Naive B cell (primary cell): ENCODE measurements at regions not wholly inside any gene's neighbourhood (a gene's known extent, or its start where the extent isn't known, plus 50 kb on each side); places are given as distances from the start of the nearest gene placed in this dataset.

Experiments
- ATAC-seq, 2 donors: fragments of 150-1000 bp; cut with Tn5 transposase; 2 replicates each; pipeline ENCODE4 v1.10.0; 2021; ENCODE audit warnings: low read depth in 2 of 2, mild to moderate bottlenecking in 2 of 2, moderate library complexity in 2 of 2
- DNase-seq: peaks from one replicate; pipeline ENCODE4 v3.0.0; 2022
- H3K27ac Mint-ChIP-seq, 6 donors: one replicate each; pipeline ENCODE4 v1.8.0; 2020 to 2022; ENCODE audit warnings: mild to moderate bottlenecking in 6 of 6, mixed read lengths in 6 of 6, moderate library complexity in 5 of 6, inconsistent platforms in 2 of 6
- H3K27me3 Mint-ChIP-seq, 3 donors: one replicate each; pipeline ENCODE4 v1.8.0; 2021 to 2022; ENCODE audit warnings: mixed read lengths in 3 of 3, mild to moderate bottlenecking in 1 of 3
- H3K36me3 Mint-ChIP-seq, 2 donors: one replicate each; pipeline ENCODE4 v1.8.0; 2020 to 2022; ENCODE audit warnings: mixed read lengths in 2 of 2, inconsistent platforms in 1 of 2, mild to moderate bottlenecking in 1 of 2
- H3K4me1 Mint-ChIP-seq, 3 donors: one replicate each; pipeline ENCODE4 v1.8.0; 2020 to 2022; ENCODE audit warnings: mixed read lengths in 3 of 3, inconsistent platforms in 1 of 3, mild to moderate bottlenecking in 1 of 3, moderate library complexity in 1 of 3
- H3K4me3 Mint-ChIP-seq, 8 donors: one replicate each; pipeline ENCODE4 v1.8.0; 2020 to 2022; ENCODE audit warnings: mild to moderate bottlenecking in 8 of 8, mixed read lengths in 8 of 8, moderate library complexity in 8 of 8, inconsistent platforms in 2 of 8
- H3K9me3 Mint-ChIP-seq, 7 donors: one replicate each; pipeline ENCODE4 v1.8.0; 2020 to 2022; ENCODE audit warnings: mixed read lengths in 7 of 7, mild to moderate bottlenecking in 5 of 7, inconsistent platforms in 2 of 7, moderate library complexity in 1 of 7

DNA sequence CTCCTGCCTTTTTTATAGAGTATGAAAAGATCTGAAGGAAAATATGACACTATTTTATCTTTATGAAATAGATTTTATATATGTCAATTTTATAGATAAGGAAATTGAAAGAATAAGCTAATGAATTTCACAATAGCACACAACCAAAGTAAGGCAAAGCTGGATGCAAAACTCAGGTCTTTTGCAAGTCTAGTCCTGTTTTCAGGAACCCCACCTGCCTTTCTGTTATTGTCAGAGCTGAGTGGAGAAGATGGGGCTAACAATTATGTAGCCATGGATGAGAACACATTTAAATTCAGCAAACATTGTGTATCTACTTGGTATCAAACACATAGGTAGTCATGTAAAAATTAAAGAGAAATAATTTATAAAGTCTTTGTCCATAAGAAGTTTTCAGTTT lies 161.5 kb upstream of the ZEB2 start:
- H3K4me1 Mint-ChIP-seq, result peaks cover 28 to 42% (median 35%) of the 10 kb centered on the region in 3 donors
- H3K36me3 Mint-ChIP-seq, result no peaks in the 10 kb centered on the region
- ATAC-seq (no peak), DNase-seq (no peak)
- peak overlapping the region in 2 of 6 donors; percentile 24 to 58 for H3K27ac Mint-ChIP-seq
- H3K4me3 Mint-ChIP-seq, result no peak overlapping the region
- no peaks in the 10 kb centered on the region for H3K9me3 Mint-ChIP-seq
- no peaks in the 10 kb centered on the region for H3K27me3 Mint-ChIP-seq

DNA sequence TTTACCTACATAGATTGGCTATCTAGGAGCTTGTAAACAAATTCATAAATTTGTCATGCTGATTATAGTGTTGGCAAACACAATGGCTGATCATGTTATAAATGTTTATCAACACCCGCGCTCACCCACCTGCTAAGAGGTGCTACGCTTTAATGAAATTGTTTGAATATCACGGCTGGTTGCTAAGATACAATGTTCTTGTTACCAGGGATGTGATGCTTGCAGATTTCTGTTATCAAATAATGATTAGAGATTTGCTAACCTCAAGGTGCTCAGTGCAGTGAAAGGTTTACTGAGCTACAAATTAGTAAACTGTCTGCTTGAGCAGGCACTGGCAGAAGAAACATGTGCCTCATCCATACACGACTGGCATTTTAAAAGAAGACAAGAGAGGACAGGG lies 160.0 kb upstream of the ZEB2 start:
- H3K4me3 Mint-ChIP-seq, result no peak overlapping the region
- H3K27ac Mint-ChIP-seq, result peak overlapping the region in 5 of 6 donors; percentile 33 to 81 (median 55)
- no peaks in the 10 kb centered on the region for H3K27me3 Mint-ChIP-seq
- H3K9me3 Mint-ChIP-seq, result no peaks in the 10 kb centered on the region
- DNase-seq (peak; percentile 35), ATAC-seq (peak; percentile 77 to 83)
- H3K4me1 Mint-ChIP-seq, result peaks cover 24 to 35% (median 35%) of the 10 kb centered on the region in 3 donors
- no peaks in the 10 kb centered on the region for H3K36me3 Mint-ChIP-seq

DNA sequence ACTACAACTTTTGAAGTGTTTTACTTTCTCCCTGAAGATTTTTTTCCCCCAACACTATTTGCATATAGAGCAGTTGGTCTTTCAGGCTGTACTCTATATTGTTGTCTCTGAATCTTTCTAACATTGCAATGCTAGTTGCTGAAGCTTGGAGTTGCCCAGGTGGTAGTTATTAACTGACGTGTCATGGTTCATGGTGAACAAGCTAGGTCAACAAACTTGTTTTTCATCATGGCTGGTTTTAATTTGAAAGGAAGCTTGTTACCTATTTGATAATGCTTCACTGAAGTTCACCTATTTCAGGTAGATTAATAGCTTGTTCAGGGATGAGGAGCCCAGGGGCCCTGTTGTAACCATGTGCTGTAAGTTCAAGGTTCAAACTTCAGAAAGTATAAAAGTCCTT lies 158.8 kb upstream of the ZEB2 start:
- no peak overlapping the region for H3K4me3 Mint-ChIP-seq
- no peaks in the 10 kb centered on the region for H3K36me3 Mint-ChIP-seq
- no peaks in the 10 kb centered on the region for H3K9me3 Mint-ChIP-seq
- DNase-seq (no peak), ATAC-seq (peak; percentile 13 to 37)
- H3K4me1 Mint-ChIP-seq, result peaks cover 21 to 31% (median 29%) of the 10 kb centered on the region in 3 donors
- peak overlapping the region in 5 of 6 donors; percentile 5 to 75 (median 69) for H3K27ac Mint-ChIP-seq
- H3K27me3 Mint-ChIP-seq, result no peaks in the 10 kb centered on the region

DNA sequence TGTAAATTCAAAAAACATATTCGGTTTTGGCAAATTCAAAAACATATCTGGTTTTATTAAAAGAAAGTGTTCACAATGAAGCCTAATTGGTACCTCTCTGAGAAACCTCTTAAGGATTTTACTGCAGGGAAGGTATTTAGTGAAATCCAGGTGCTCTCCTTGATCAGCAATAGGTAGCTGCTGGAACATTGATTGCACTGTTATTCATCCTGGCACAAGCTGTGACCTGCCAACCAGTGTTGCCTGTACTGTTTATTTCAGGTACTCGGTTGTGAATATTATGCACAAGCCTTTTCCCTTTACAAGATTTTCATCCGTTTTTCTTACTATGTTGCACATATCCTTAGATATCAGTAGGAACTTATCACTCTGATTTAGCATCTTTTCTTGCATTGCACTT lies 155.8 kb upstream of the ZEB2 start:
- H3K36me3 Mint-ChIP-seq, result no peaks in the 10 kb centered on the region
- H3K9me3 Mint-ChIP-seq, result no peaks in the 10 kb centered on the region
- no peak overlapping the region for H3K27ac Mint-ChIP-seq
- ATAC-seq (no peak), DNase-seq (no peak)
- H3K27me3 Mint-ChIP-seq, result no peaks in the 10 kb centered on the region
- H3K4me1 Mint-ChIP-seq, result peaks cover 17 to 35% (median 30%) of the 10 kb centered on the region in 3 donors
- H3K4me3 Mint-ChIP-seq, result no peak overlapping the region

DNA sequence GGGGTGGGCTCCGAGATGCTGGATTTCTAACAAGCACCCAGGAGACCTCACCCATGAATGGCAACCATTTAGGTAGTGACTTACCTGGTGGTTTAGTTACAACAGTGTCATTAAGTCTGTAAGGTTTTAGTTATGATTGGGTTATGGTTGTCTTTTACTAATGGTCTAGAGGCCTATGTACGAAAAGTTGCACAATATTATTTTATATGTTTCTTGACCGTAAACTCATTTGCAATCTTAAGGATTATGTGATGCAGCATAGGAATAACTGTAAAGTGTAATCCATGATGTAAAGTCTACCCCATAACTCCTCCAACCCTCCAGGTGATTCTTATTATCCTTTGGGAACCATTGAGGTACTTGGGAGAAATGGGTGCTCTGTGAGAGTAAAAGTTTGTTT lies 155.4 kb upstream of the ZEB2 start:
- Mint-ChIP-seq H3K36me3 (no peaks in the 10 kb centered on the region), H3K27me3 (no peaks in the 10 kb centered on the region), H3K4me1 (peaks cover 19 to 35% (median 31%) of the 10 kb centered on the region in 3 donors), H3K4me3 (no peak overlapping the region), H3K9me3 (no peaks in the 10 kb centered on the region), H3K27ac (no peak overlapping the region)
- no peak for DNase-seq
- ATAC-seq, result no peak

DNA sequence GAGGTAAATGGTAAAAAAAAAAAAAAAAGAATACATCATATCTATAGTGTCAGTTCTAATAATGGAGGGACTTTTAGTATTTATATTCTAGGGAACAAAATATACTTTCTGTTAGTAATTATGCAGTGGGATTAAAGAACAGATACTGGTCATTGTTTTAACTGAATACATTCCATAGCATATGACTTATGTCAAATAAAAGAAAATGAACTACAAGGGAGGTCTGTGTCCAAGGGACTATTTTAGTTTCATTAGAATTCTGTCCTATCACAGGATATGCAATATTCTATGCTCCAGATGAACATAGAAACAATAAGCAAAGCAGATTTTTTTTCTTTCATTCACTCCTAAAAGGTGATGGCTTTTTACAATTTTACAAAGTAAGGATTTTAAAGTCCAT lies 154.2 kb upstream of the ZEB2 start:
- no peak overlapping the region for H3K27ac Mint-ChIP-seq
- ATAC-seq, result no peak
- H3K4me1 Mint-ChIP-seq, result peaks cover 23 to 32% (median 32%) of the 10 kb centered on the region in 3 donors
- no peaks in the 10 kb centered on the region for H3K27me3 Mint-ChIP-seq
- no peak for DNase-seq
- no peak overlapping the region for H3K4me3 Mint-ChIP-seq
- no peaks in the 10 kb centered on the region for H3K36me3 Mint-ChIP-seq
- no peaks in the 10 kb centered on the region for H3K9me3 Mint-ChIP-seq

DNA sequence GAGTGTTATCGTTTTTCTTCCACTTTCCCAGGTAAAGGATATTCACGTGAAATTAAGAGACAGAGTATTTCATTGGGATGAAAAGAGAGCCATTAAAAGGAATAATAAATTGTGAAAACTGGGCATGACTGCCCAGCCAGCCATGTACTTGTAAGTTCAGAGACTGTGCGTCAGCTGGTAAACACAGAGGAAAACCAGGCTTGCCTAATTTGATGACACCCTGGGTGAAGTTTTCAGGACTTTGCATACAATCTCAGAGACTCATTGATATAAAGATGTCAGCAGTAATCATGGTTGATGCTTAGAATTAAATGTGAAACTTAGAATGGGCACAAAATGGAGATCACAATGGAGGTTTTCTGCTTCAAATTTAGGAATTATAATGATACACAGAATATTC lies 153.5 kb upstream of the ZEB2 start:
- ATAC-seq, result no peak
- Mint-ChIP-seq H3K27me3 (no peaks in the 10 kb centered on the region), H3K9me3 (no peaks in the 10 kb centered on the region), H3K4me3 (no peak overlapping the region), H3K36me3 (no peaks in the 10 kb centered on the region), H3K4me1 (peaks cover 17 to 25% (median 25%) of the 10 kb centered on the region in 3 donors), H3K27ac (peak overlapping the region in 1 of 6 donors; percentile 32)
- no peak for DNase-seq

DNA sequence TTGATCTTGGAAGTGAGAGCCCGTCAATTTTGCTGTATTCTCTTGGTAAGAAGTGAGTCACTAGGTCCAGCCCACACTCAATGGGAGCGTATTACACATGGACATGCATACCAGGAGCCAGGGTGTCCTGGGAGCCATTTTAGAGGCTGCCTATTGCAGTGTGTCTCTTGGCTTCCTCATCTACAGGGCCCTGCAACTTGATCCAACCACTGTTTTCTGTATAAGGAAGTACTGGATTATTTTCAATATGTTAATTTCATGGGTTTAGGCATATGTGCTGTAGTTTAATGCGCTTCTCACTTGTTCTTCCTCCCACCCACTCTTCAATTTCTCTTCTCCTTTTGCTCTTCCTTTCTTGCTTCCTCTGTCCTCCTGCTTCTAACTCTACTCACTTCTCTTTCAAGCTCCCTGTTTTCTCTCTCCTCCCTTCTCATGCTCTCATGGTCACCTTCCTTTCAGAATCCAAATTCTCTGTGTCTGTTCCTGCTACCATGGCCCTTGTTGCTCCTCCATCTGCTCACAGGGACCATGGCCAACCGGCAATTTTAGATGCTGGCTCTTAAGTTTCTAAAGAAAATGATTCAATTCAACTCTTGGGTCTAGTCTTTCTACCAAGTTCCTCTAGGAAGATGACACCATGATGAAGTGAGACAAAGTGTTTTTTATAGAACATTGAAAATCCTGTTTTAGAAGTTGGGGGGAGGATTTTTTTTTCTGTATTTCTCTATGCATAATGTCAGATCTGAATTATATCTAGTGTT lies 152.0 kb upstream of the ZEB2 start:
- H3K27me3 Mint-ChIP-seq, result no peaks in the 10 kb centered on the region

DNA sequence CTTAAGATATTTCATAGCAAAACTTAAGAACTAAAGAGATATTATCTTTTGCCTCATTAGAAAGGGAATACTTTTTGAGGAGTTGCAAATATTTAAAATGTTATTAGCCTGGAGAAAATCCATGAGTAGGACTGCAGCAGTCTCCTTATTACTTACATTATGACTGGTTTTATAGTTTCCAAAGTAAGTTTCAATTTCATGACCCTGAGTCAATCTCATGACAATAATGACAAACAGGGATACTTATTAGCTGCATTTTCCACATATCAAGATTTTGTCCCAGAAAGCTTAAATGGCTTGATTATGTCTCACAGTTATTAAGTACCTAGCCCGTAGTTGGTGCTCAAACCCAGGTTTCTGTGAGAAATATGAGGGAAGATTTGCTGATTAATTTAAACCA lies 150.8 kb upstream of the ZEB2 start:
- no peak overlapping the region for H3K27ac Mint-ChIP-seq
- H3K4me3 Mint-ChIP-seq, result no peak overlapping the region
- no peaks in the 10 kb centered on the region for H3K27me3 Mint-ChIP-seq
- ATAC-seq (no peak), DNase-seq (no peak)
- peaks cover 16 to 28% (median 25%) of the 10 kb centered on the region in 3 donors for H3K4me1 Mint-ChIP-seq
- no peaks in the 10 kb centered on the region for H3K9me3 Mint-ChIP-seq
- peaks cover 0 to 5% of the 10 kb centered on the region in 2 donors for H3K36me3 Mint-ChIP-seq

More for the DNA sequence above, 152.0 kb upstream of the ZEB2 start:
- peaks cover 0 to 5% of the 10 kb centered on the region in 2 donors for H3K36me3 Mint-ChIP-seq
- no peaks in the 10 kb centered on the region for H3K9me3 Mint-ChIP-seq
- peaks cover 16 to 28% (median 25%) of the 10 kb centered on the region in 3 donors for H3K4me1 Mint-ChIP-seq
- peak overlapping the region in 4 of 6 donors; percentile 4 to 83 (median 40) for H3K27ac Mint-ChIP-seq
- H3K4me3 Mint-ChIP-seq, result peak overlapping the region in 4 of 8 donors; percentile 4 to 48 (median 15)
- peak; percentile 82 to 85 for ATAC-seq
- DNase-seq, result peak; percentile 25

DNA sequence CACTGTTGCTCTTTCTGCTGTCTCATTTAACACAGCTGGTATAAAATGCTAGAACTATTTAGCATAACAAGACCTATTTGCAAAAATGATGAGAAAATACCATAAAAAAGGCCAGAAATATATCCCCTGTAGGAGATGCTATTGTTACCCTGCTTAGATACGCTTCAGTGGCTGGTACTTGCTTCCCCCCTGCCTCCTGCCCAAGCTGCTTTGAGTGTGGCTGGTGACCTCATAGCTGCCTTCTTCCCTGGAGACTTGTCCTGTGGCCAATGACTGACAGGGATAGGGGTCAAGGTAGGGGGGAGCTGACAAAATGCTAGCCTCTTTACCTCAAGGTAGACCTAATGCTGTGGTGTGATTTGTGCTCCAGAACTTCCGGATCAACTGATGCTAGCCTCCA lies 150.2 kb upstream of the ZEB2 start:
- peak overlapping the region in 3 of 6 donors; percentile 4 to 45 (median 42) for H3K27ac Mint-ChIP-seq
- ATAC-seq, result peak; percentile 69 to 71
- H3K4me1 Mint-ChIP-seq, result peaks cover 16 to 28% (median 25%) of the 10 kb centered on the region in 3 donors
- no peaks in the 10 kb centered on the region for H3K27me3 Mint-ChIP-seq
- peak overlapping the region in 2 of 8 donors; percentile 35 to 40 for H3K4me3 Mint-ChIP-seq
- H3K36me3 Mint-ChIP-seq, result peaks cover 0 to 5% of the 10 kb centered on the region in 2 donors
- no peaks in the 10 kb centered on the region for H3K9me3 Mint-ChIP-seq
- no peak for DNase-seq

DNA sequence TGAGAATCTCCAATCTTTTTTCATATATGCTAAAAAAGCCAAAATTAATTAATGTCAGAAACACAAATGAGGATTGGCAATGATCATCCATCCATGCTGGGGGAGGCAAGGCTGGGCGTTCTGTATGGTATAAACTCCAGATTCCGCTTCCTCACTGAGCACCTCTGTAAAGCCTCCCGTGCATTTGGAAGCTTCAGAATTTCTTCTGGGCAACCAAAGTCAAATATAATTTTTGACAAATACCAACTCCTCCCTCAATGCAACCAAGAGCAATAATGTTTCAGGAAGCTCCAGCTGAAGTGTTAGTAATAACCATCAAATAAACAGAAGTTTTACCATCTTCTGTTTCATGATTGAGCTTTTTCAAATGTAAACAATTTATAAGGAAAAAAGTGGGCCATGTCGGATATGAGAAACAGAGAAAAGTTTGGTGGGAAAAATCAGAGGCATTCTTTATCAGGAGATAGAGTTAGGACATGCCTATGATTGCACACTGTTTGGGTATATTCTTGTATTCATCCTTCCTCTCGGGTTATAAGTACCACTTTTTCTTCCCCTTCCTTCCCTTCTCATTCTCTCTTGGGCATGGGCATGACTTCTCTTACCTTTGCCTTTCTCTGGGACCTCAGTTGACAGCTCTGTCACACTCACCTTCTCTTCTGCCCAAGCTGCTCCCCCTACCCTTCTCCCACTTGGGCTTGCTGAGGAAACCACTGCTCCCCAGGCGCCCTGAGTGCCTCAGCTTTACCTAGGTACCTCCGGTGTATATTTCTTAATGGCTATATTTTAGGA lies 149.5 kb upstream of the ZEB2 start:
- Mint-ChIP-seq H3K4me3 (no peak overlapping the region), H3K36me3 (peaks cover 0 to 5% of the 10 kb centered on the region in 2 donors), H3K9me3 (no peaks in the 10 kb centered on the region), H3K4me1 (peaks cover 16 to 28% (median 25%) of the 10 kb centered on the region in 3 donors), H3K27ac (peak overlapping the region in 3 of 6 donors; percentile 4 to 61 (median 45)), H3K27me3 (no peaks in the 10 kb centered on the region)
- DNase-seq, result no peak
- ATAC-seq, result no peak

DNA sequence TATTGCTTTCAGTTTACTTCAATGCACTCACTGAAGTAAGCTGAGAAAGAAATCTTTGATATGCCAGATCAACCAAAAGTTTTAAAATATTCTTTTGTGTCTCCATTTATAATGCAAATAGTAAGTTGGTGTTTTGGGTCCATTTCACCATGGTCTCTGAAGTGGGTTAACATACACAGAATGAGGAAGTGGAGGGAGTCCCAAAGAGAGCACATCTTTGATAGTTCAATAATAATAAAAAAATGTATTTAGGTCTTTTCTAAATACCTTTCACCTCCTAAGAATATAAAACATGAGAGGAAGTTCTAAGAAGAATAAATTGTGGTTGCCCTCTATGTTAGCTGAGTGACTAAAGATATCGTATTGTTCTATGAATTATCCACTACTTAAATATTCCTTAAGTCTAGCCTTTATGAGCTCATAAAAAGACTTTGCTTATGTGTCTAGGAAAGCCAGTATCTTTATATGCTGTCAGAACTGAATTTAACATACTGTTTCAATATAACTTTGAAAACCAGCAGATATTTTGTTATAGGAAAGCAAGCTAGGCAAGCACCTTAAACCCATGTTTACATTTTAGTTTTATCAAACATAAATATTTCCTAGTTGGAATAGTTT lies 148.7 kb upstream of the ZEB2 start:
- Mint-ChIP-seq H3K4me3 (no peak overlapping the region), H3K27me3 (no peaks in the 10 kb centered on the region), H3K4me1 (peaks cover 18 to 29% (median 26%) of the 10 kb centered on the region in 3 donors), H3K9me3 (no peaks in the 10 kb centered on the region), H3K27ac (no peak overlapping the region), H3K36me3 (peaks cover 0 to 5% of the 10 kb centered on the region in 2 donors)
- no peak for DNase-seq
- peak in 1 of 2 donors; percentile 29 for ATAC-seq

DNA sequence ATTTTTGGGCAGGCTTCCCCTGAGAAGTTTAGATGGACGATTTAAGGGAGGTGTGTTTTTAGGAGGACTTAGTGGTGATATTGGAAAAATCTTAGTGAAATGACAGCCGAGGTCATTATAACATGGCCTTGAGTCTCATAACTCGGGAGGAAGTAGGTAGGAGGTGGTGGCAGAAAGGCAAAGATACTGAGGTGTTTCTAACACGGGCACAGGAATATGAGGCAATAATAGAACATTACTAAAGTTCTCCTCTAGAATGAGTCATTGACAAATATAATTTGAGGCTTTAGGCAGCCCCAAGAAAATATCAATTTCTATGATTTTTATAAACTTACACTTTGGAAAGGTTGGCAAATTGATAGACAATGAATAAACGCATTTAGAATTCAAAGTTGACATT lies 146.1 kb upstream of the ZEB2 start:
- Mint-ChIP-seq H3K4me3 (no peak overlapping the region), H3K27me3 (no peaks in the 10 kb centered on the region), H3K9me3 (no peaks in the 10 kb centered on the region), H3K4me1 (peaks cover 18 to 24% (median 19%) of the 10 kb centered on the region in 3 donors), H3K36me3 (peaks cover 0 to 5% of the 10 kb centered on the region in 2 donors), H3K27ac (no peak overlapping the region)
- DNase-seq (no peak), ATAC-seq (no peak)
